CD4-positive, alpha-beta T cell (primary cell): ENCODE measurements at regions not wholly inside any gene's neighbourhood (a gene's known extent, or its start where the extent isn't known, plus 50 kb on each side); places are given as distances from the start of the nearest gene placed in this dataset.

Experiments
- ATAC-seq: fragments of 200-7000 bp; cut with Tn5 transposase; one replicate; pipeline ENCODE4 v1.10.0; 2022; ENCODE audit warnings: mild to moderate bottlenecking; ENCODE audit not compliant: poor library complexity
- CTCF ChIA-PET: fragments of 350-600 bp; sonication (Branson Sonifier 250); formaldehyde crosslinking; loops from one replicate; lab custom pipeline; 2021; ENCODE audit warnings: antibody characterized with exemption, inconsistent platforms; lab: Charles Lee
- POLR2A ChIA-PET: fragments of 350-600 bp; sonication (Branson Sonifier 250); formaldehyde crosslinking; loops from one replicate; lab custom pipeline; 2021; ENCODE audit warnings: antibody characterized with exemption, inconsistent platforms; lab: Charles Lee
- DNase-seq, 14 experiments: peaks; one replicate each; pipeline ENCODE4 v3.0.0-alpha.2; 2013 to 2020; ENCODE audit warnings: mixed read lengths in 2 of 14
- H3K27ac ChIP-seq, 2 donors: one replicate each; pipeline versions ENCODE4 v1.5.1 to v1.7.0; 2013; ENCODE audit warnings: low read length in 2 of 2, low read depth in 1 of 2, mild to moderate bottlenecking in 1 of 2
- H3K27me3 ChIP-seq, 2 experiments: 1 replicate in 1 of 2; 2 replicates in 1 of 2; pipeline versions ENCODE4 v1.6.1 to v1.7.0; 2013; ENCODE audit warnings: low read length in 2 of 2, control low read depth in 1 of 2, mild to moderate bottlenecking in 1 of 2, moderate library complexity in 1 of 2; ENCODE audit not compliant: insufficient read depth in 2 of 2, control insufficient read depth in 1 of 2
- H3K36me3 ChIP-seq: one replicate; pipeline ENCODE4 v1.6.1; 2013; ENCODE audit warnings: low read length, control low read depth; ENCODE audit not compliant: insufficient read depth
- H3K4me1 ChIP-seq: one replicate; pipeline ENCODE4 v1.6.1; 2013; ENCODE audit warnings: low read length, control low read depth; ENCODE audit not compliant: insufficient read depth
- H3K4me3 ChIP-seq: one replicate; pipeline ENCODE4 v1.5.1; 2013; ENCODE audit warnings: mild to moderate bottlenecking, low read length, moderate library complexity
- H3K9me3 ChIP-seq, 2 experiments: 1 replicate in 1 of 2; 2 replicates in 1 of 2; pipeline versions ENCODE4 v1.6.1 to v1.7.0; 2013; ENCODE audit warnings: low read length in 2 of 2, mild to moderate bottlenecking in 2 of 2, control low read depth in 1 of 2, moderate library complexity in 1 of 2; ENCODE audit not compliant: control insufficient read depth in 1 of 2, insufficient read depth in 1 of 2
- H3K27ac Mint-ChIP-seq: one replicate; pipeline ENCODE4 v1.8.0; 2020; ENCODE audit warnings: mixed read lengths
- H3K27me3 Mint-ChIP-seq: one replicate; pipeline ENCODE4 v1.8.0; 2021; ENCODE audit warnings: mixed read lengths
- H3K36me3 Mint-ChIP-seq: one replicate; pipeline ENCODE4 v1.8.0; 2021; ENCODE audit warnings: low read depth, mixed read lengths
- H3K4me1 Mint-ChIP-seq: one replicate; pipeline ENCODE4 v1.8.0; 2021; ENCODE audit warnings: low read depth, mixed read lengths
- H3K4me3 Mint-ChIP-seq: one replicate; pipeline ENCODE4 v1.8.0; 2020; ENCODE audit warnings: mild to moderate bottlenecking, mixed read lengths
- H3K9me3 Mint-ChIP-seq: one replicate; pipeline ENCODE4 v1.8.0; 2020; ENCODE audit warnings: mixed read lengths
- CTCF ChIP-seq: fragments of 200-600 bp; IDR thresholded peaks from one replicate; pipeline ENCODE4 v1.8.0; 2022; ENCODE audit warnings: antibody characterized with exemption, mild to moderate bottlenecking
- intact Hi-C, 2 experiments: fragments of 100-400 bp; cut with DNase I in 1 of 2; cut with micrococcal nuclease in 1 of 2; formaldehyde crosslinking; loops; one replicate each; pipeline versions ENCODE4 v1.15.1 to v1.9.0; 2023 to 2025; cut with DNase I, micrococcal nuclease

- intact Hi-C loops, result no loop called here
- no peak for TF ChIP-seq CTCF
- DNase-seq (no peak), ATAC-seq (no peak)
- POLR2A ChIA-PET, result no interaction called here
- Histone ChIP-seq H3K27ac (no peak overlapping the region), H3K9me3 (no peaks in the 10 kb centered on the region), H3K4me3 (no peak overlapping the region), H3K4me1 (peaks cover 6% of the 10 kb centered on the region), H3K27me3 (no peaks in the 10 kb centered on the region), H3K36me3 (no peaks in the 10 kb centered on the region)
- H3K27me3 Mint-ChIP-seq, result no peaks in the 10 kb centered on the region
- CTCF ChIA-PET, result no interaction called here
- H3K36me3 Mint-ChIP-seq, result no peaks in the 10 kb centered on the region
- H3K4me3 Mint-ChIP-seq, result no peak overlapping the region
- H3K9me3 Mint-ChIP-seq, result peaks cover 2% of the 10 kb centered on the region
- no peaks in the 10 kb centered on the region for H3K4me1 Mint-ChIP-seq
- no peak overlapping the region for H3K27ac Mint-ChIP-seq
These were observed 196.6 kb upstream of the HMCN1 start for GRCh38 chr1:185537596-185537995.

GRCh38 chr1:185536165-185536920 lies 197.8 kb upstream of the HMCN1 start:
- H3K27me3 ChIP-seq, result no peaks in the 10 kb centered on the region
- ATAC-seq (no peak), DNase-seq (no peak)
- Mint-ChIP-seq H3K4me3 (no peak overlapping the region), H3K27ac (no peak overlapping the region), H3K9me3 (peaks cover 2% of the 10 kb centered on the region), H3K36me3 (no peaks in the 10 kb centered on the region), H3K4me1 (no peaks in the 10 kb centered on the region), H3K27me3 (no peaks in the 10 kb centered on the region)
- ChIA-PET POLR2A (no interaction called here), CTCF (no interaction called here)
- no peak for TF ChIP-seq CTCF
- H3K27ac ChIP-seq, result no peak overlapping the region
- no peaks in the 10 kb centered on the region for H3K9me3 ChIP-seq
- no peaks in the 10 kb centered on the region for H3K36me3 ChIP-seq
- H3K4me1 ChIP-seq, result peaks cover 6% of the 10 kb centered on the region
- no peak overlapping the region for H3K4me3 ChIP-seq
- intact Hi-C loops, result no loop called here

GRCh38 chr1:185535621-185536020 lies 198.6 kb upstream of the HMCN1 start:
- Mint-ChIP-seq H3K27me3 (no peaks in the 10 kb centered on the region), H3K4me1 (no peaks in the 10 kb centered on the region), H3K9me3 (peaks cover 2% of the 10 kb centered on the region), H3K27ac (no peak overlapping the region), H3K4me3 (no peak overlapping the region), H3K36me3 (no peaks in the 10 kb centered on the region)
- intact Hi-C loops, result no loop called here
- Histone ChIP-seq H3K4me3 (no peak overlapping the region), H3K27me3 (no peaks in the 10 kb centered on the region), H3K4me1 (peaks cover 6% of the 10 kb centered on the region), H3K27ac (no peak overlapping the region), H3K9me3 (no peaks in the 10 kb centered on the region), H3K36me3 (no peaks in the 10 kb centered on the region)
- CTCF ChIA-PET, result no interaction called here
- no peak for TF ChIP-seq CTCF
- ATAC-seq (no peak), DNase-seq (no peak)
- POLR2A ChIA-PET, result no interaction called here
